ENCODE measurements at regions not wholly inside any gene's neighbourhood (a gene's known extent, or its start where the extent isn't known, plus 50 kb on each side); places are given as distances from the start of the nearest gene placed in this dataset.

DNA sequence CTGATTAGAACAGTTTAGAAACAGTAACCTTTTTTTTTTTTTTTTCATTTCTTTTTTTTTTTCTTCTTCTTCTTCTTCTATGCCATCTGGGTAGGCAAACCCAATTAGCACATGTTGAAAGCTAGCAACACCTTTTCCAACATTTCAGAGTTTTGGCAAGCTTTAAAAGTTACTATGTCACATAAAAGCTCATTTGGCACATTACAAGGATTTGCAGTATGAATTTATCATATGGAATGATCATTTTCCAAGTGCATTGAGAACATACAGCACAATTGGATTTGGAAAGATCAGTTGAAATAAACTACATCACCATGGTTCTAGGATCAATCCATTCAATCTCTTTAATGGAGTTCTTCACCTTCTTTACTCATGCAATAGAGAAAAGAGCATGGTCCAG is 847.0 kb downstream of the LRRTM4 start:
- DNase-seq (ENCODE audit: low read depth), result no peak
- no peak for TF ChIP-seq CTCF (conservative IDR thresholded peaks at IDR 0.05; ENCODE audit: low read depth, low read length)
- H3K4me3 ChIP-seq (ENCODE audit: low read depth, low read length), result no peak overlapping the region

DNA sequence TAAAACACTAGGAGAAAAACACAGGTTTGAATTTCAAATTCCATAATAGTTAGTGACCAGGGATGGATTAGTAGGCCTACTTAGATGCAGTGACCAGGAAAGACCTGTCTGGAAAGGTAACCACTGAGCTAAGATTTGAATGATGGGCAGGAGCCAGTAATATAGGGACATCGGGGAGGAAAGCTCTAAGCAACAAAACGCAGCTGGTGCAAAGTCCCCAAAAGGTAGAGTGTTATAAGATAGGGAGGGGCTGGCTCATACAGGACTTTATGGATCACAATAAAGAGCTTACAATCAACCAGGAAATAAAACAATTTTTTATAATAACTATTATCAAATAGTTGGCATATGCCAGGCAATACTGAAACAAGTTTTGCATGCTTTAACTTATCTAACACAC is 849.4 kb downstream of the LRRTM4 start:
- no peak overlapping the region for H3K4me3 ChIP-seq (ENCODE audit: low read depth, low read length)
- DNase-seq (ENCODE audit: low read depth), result no peak
- no peak for TF ChIP-seq CTCF (conservative IDR thresholded peaks at IDR 0.05; ENCODE audit: low read depth, low read length)

DNA sequence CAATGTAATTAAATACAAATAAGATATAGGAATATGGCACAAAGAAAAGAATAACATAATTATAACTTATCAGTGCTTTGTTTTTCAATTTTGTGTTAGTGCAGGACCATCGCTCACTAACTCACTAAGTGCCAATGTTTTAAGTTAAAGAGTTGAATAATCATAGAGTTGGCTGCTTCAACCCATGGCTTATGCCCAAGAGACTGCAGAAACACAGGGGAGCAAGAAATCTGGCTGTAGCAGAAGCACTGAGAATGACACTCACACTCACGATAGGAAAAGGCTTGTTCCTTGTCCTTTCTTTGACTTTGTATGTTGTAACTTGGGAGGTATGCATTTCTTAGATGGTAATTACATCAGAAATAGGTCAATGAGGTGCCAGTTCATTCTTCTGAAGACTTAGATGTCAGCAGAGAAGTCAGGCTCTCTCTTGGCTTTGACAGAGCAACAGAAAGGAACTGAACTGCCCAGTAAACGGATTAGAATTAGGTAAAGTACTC is 852.2 kb downstream of the LRRTM4 start:
- TF ChIP-seq CTCF (conservative IDR thresholded peaks at IDR 0.05; ENCODE audit: low read depth, low read length), result no peak
- no peak for DNase-seq (ENCODE audit: low read depth)
- H3K4me3 ChIP-seq (ENCODE audit: low read depth, low read length), result no peak overlapping the region

DNA sequence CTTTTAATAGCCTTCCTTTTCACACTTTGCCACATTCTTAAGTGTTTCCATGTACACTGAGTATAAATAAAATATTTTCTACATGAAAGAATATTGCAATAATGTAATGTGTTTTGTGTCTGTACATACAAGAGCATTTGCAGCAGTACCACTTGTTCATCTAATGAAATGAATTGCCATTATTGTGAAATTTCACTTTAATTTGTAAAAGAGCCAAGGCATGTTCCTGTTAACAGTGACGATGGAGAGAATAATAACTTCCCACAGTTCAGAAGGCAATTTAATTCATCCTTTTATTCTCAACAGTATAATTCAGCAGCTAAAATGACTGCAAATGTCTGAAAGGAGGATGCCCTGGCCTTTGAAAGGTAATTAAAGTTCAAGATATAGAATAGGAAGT is 853.9 kb downstream of the LRRTM4 start:
- no peak overlapping the region for H3K4me3 ChIP-seq (ENCODE audit: low read depth, low read length)
- DNase-seq (ENCODE audit: low read depth), result no peak
- TF ChIP-seq CTCF (conservative IDR thresholded peaks at IDR 0.05; ENCODE audit: low read depth, low read length), result no peak

DNA sequence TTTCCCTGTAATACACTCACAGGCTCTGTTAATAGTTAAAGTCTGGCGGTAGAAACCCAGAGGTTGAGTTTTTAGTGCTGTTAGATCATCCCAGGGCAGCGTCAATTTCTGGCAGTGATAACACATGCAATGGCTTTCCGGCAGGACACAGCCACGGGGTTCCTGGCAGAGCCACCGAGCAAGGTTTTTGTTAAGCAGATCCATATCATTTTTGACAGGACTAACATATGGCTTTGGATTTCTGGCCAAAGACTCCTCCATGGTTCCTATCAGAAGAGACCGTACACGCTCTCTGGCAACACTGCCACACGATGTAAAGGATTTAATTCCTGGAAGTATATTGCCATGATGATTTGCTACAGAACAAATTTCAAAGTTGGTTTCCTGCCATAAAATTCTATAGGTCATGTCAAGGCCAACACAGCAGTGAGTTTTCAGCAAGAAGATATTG is 854.3 kb downstream of the LRRTM4 start:
- no peak overlapping the region for H3K4me3 ChIP-seq (ENCODE audit: low read depth, low read length)
- no peak for DNase-seq (ENCODE audit: low read depth)
- no peak for TF ChIP-seq CTCF (conservative IDR thresholded peaks at IDR 0.05; ENCODE audit: low read depth, low read length)

DNA sequence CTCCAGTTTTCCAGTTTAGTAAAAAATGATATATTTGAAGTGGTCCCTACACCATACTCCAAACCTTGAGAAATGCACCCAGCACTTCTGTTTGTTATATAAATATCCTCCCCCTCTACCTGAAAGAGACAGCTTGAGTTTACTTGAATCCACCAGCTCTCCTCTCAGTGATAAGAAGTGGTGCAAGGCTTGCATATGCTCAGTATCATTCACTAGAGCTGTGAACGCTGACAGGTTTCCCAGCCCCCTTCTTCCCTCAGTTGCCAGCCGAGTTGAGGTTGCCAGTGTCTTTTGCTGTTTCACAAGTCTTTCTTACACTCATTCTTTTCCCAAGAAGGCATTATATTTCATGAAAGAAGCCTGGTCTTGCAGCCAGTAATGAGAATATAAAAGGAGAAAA is 880.0 kb downstream of the LRRTM4 start:
- no peak overlapping the region for H3K4me3 ChIP-seq (ENCODE audit: low read depth, low read length)
- DNase-seq (ENCODE audit: low read depth), result no peak
- no peak for TF ChIP-seq CTCF (conservative IDR thresholded peaks at IDR 0.05; ENCODE audit: low read depth, low read length)

- no peak for DNase-seq (ENCODE audit: low read depth)
- H3K4me3 ChIP-seq (ENCODE audit: low read depth, low read length), result no peak overlapping the region
- TF ChIP-seq CTCF (conservative IDR thresholded peaks at IDR 0.05; ENCODE audit: low read depth, low read length), result no peak
These were observed 880.7 kb downstream of the LRRTM4 start for GRCh38 chr2:76641506-76641905.
